HCT116 (cell line): ENCODE measurements at regions not wholly inside any gene's neighbourhood (a gene's known extent, or its start where the extent isn't known, plus 50 kb on each side); places are given as distances from the start of the nearest gene placed in this dataset.

ENCODE experiments used
- ATAC-seq: fragments of 200-7000 bp; cut with Tn5 transposase; 2 replicates; pipeline ENCODE4 v1.9.1; 2020; ENCODE audit warnings: mild to moderate bottlenecking, moderate library complexity
- BruUV-seq: library from RNA; stranded (reverse); fragments of 400-500 nt; replicated peaks from 2 replicates; lab custom pipeline; 2021; lab: Mats Ljungman, UMichigan
- CTCF ChIA-PET: fragments of 300-600 bp; sonication (Branson Sonifier 250); formaldehyde crosslinking; loops from one replicate; lab custom pipeline; 2021; ENCODE audit warnings: antibody characterized with exemption; lab: Charles Lee
- POLR2A ChIA-PET: fragments of 300-600, 350-600 bp; sonication (Branson Sonifier 250); formaldehyde crosslinking; loops from one replicate; lab custom pipeline; 2021; ENCODE audit warnings: antibody characterized with exemption; lab: Charles Lee
- RAD21 ChIA-PET, 2 experiments: fragments of 300-600 bp; sonication (Branson Sonifier 250); formaldehyde crosslinking; loops; one replicate each; lab custom pipeline; 2023; ENCODE audit warnings: low total read pairs in 2 of 2; ENCODE audit not compliant: uncharacterized antibody in 2 of 2, unreplicated experiment in 2 of 2, low non-redundant PET in 1 of 2; lab: Charles Lee
- DNase-seq: peaks from one replicate; pipeline ENCODE4 v3.0.0-alpha.2; 2010; ENCODE audit warnings: low read depth, low spot score
- H2AFZ ChIP-seq: fragments of 200-600 bp; shearing (Covaris generic), sonication (generic); 2 replicates; pipeline ENCODE4 v1.6.1; 2017; ENCODE audit warnings: low read depth, mixed run types, mixed read lengths, antibody characterized with exemption, low read length; ENCODE audit not compliant: poor library complexity, severe bottlenecking
- H3K27ac ChIP-seq: 2 replicates; pipeline ENCODE4 v1.5.1; 2012; ENCODE audit warnings: low read depth, low read length
- H3K27me3 ChIP-seq: fragments of 200-600 bp; sonication (generic); 2 replicates; pipeline ENCODE4 v1.6.1; 2016; ENCODE audit warnings: mixed run types, low read length, mixed read lengths; ENCODE audit not compliant: insufficient read depth
- H3K36me3 ChIP-seq, 2 experiments: fragments of 200-500 bp in 1 of 2; fragments of 200-600 bp in 1 of 2; sonication (Bioruptor generic) in 1 of 2; sonication (generic) in 1 of 2; 2 replicates each; pipeline versions ENCODE4 v1.5.1 to v1.6.1; 2014 to 2016; ENCODE audit warnings: low read length in 2 of 2, inconsistent platforms in 1 of 2, mixed read lengths in 1 of 2, mixed run types in 1 of 2; ENCODE audit not compliant: insufficient read depth in 2 of 2, control insufficient read depth in 1 of 2
- H3K4me1 ChIP-seq, 2 experiments: fragments of 200-600 bp in 1 of 2; sonication (generic) in 1 of 2; 2 replicates each; pipeline versions ENCODE4 v1.5.1 to v1.6.1; 2012 to 2017; ENCODE audit warnings: low read length in 2 of 2, inconsistent platforms in 1 of 2, mild to moderate bottlenecking in 1 of 2, mixed read lengths in 1 of 2, mixed run types in 1 of 2, moderate library complexity in 1 of 2; ENCODE audit not compliant: insufficient read depth in 2 of 2, control insufficient read depth in 1 of 2
- H3K4me2 ChIP-seq: fragments of 200-600 bp; sonication (generic); 2 replicates; pipeline ENCODE4 v1.6.1; 2017; ENCODE audit warnings: mixed run types, low read length, mixed read lengths
- H3K4me3 ChIP-seq, 2 experiments: fragments of 200-600 bp in 1 of 2; sonication (generic) in 1 of 2; replicated peaks in 1 of 2; 2 replicates each; pipeline ENCODE4 v1.5.1; 2011 to 2016; ENCODE audit warnings: low read length in 2 of 2, control low read depth in 1 of 2, low read depth in 1 of 2, mild to moderate bottlenecking in 1 of 2, mixed read lengths in 1 of 2, mixed run types in 1 of 2
- H3K79me2 ChIP-seq: fragments of 200-600 bp; sonication (generic); 2 replicates; pipeline ENCODE4 v1.6.1; 2017; ENCODE audit warnings: mild to moderate bottlenecking, mixed run types, low read length, moderate library complexity, mixed read lengths; ENCODE audit not compliant: insufficient read depth
- H3K9ac ChIP-seq: fragments of 200-600 bp; sonication (generic); 2 replicates; pipeline ENCODE4 v1.6.1; 2016; ENCODE audit warnings: low read length, mixed read lengths
- H3K9me2 ChIP-seq: fragments of 200-600 bp; sonication (generic), shearing (Covaris generic); 2 replicates; pipeline ENCODE4 v1.6.1; 2017; ENCODE audit warnings: mixed run types, mild to moderate bottlenecking, moderate library complexity; ENCODE audit not compliant: insufficient read depth
- H3K9me3 ChIP-seq, 2 experiments: fragments of 200-500 bp in 1 of 2; fragments of 200-600 bp in 1 of 2; sonication (Bioruptor generic) in 1 of 2; sonication (generic) in 1 of 2; 2 replicates each; pipeline ENCODE4 v1.6.1; 2014 to 2017; ENCODE audit warnings: low read length in 2 of 2, mixed read lengths in 2 of 2, inconsistent platforms in 1 of 2, low read depth in 1 of 2, mild to moderate bottlenecking in 1 of 2, mixed run types in 1 of 2, moderate library complexity in 1 of 2; ENCODE audit not compliant: control insufficient read depth in 1 of 2, insufficient read depth in 1 of 2
- H4K20me1 ChIP-seq: fragments of 200-600 bp; sonication (generic), shearing (Covaris generic); 2 replicates; pipeline ENCODE4 v1.6.1; 2017; ENCODE audit warnings: mixed run types, mild to moderate bottlenecking, moderate library complexity; ENCODE audit not compliant: insufficient read depth
- ELF1 ChIP-seq: IDR thresholded peaks from 2 replicates; pipeline ENCODE4 v1.6.1; 2012; ENCODE audit warnings: low read depth, borderline replicate concordance
- EZH2 ChIP-seq: fragments of 200-600 bp; sonication (generic); IDR thresholded peaks from 2 replicates; pipeline ENCODE4 v1.6.1; 2017; ENCODE audit warnings: antibody characterized with exemption, mixed run types
- RAD21 ChIP-seq: IDR thresholded peaks from 2 replicates; pipeline ENCODE4 v1.6.1; 2012; ENCODE audit warnings: low read depth, mild to moderate bottlenecking
- SRF ChIP-seq: IDR thresholded peaks from 2 replicates; pipeline ENCODE4 v1.6.1; 2012; ENCODE audit warnings: low read depth
- TCF7L2 ChIP-seq: IDR thresholded peaks from 2 replicates; pipeline ENCODE4 v1.7.0; 2011; ENCODE audit warnings: borderline replicate concordance, inconsistent platforms; ENCODE audit not compliant: insufficient read depth, insufficient read length; ENCODE audit errors: extremely low read depth
- YY1 ChIP-seq: IDR thresholded peaks from 2 replicates; pipeline ENCODE4 v1.6.1; 2011; ENCODE audit warnings: low read length, low read depth, moderate library complexity, mild to moderate bottlenecking; ENCODE audit not compliant: insufficient replicate concordance; ENCODE audit errors: extremely low read depth
- ZFX ChIP-seq: fragments of 450-650 bp; IDR thresholded peaks from 2 replicates; pipeline ENCODE4 v1.6.1; 2017
- intact Hi-C: fragments of 100-400 bp; cut with micrococcal nuclease; formaldehyde crosslinking; loops from 2 replicates; pipeline ENCODE4 v1.10.0; 2022
- TF ChIP-seq, protein P1 (sequence below): IDR thresholded peaks from 2 replicates; pipeline ENCODE4 v1.6.1; 2011; ENCODE audit warnings: mild to moderate bottlenecking, low read length, moderate library complexity; ENCODE audit not compliant: insufficient replicate concordance; ENCODE audit errors: extremely low read depth

DNA sequence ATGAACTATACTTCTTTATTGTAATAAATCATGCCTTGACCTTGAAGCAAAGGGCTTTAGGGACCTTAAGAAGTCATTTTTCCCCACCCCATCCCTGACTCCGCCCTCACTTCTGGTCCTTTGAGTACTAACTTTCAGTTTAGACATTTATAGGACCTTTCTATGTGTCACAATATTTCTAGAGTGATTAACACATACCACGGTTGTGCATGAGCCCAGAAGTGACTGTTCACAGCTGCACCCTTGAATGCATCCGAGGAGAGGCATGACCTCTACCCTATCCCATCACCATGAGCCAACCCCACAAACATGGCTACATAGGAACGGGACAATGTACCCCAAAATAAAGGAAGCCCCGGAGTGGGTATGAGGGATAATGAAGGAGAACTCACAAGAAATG, 160.3 kb downstream of the HSD17B3 start:
- Histone ChIP-seq H3K4me2 (no peak overlapping the region), H3K4me3 (no peak overlapping the region), H4K20me1 (no peaks in the 10 kb centered on the region), H3K27ac (no peak overlapping the region), H3K9me2 (no peaks in the 10 kb centered on the region), H3K27me3 (no peaks in the 10 kb centered on the region), H3K9ac (no peak overlapping the region), H3K36me3 (no peaks in the 10 kb centered on the region), H3K79me2 (no peaks in the 10 kb centered on the region), H3K4me1 (no peaks in the 10 kb centered on the region), H3K9me3 (no peaks in the 10 kb centered on the region), H2AFZ (no peak overlapping the region)
- POLR2A ChIA-PET: no interaction called here
- CTCF ChIA-PET: no interaction called here
- intact Hi-C loops: no loop called here
- TF ChIP-seq ELF1 (no peak), EZH2 (no peak), SRF (no peak), TCF7L2 (no peak), RAD21 (no peak), YY1 (no peak)
- TF ChIP-seq, protein P1, sequence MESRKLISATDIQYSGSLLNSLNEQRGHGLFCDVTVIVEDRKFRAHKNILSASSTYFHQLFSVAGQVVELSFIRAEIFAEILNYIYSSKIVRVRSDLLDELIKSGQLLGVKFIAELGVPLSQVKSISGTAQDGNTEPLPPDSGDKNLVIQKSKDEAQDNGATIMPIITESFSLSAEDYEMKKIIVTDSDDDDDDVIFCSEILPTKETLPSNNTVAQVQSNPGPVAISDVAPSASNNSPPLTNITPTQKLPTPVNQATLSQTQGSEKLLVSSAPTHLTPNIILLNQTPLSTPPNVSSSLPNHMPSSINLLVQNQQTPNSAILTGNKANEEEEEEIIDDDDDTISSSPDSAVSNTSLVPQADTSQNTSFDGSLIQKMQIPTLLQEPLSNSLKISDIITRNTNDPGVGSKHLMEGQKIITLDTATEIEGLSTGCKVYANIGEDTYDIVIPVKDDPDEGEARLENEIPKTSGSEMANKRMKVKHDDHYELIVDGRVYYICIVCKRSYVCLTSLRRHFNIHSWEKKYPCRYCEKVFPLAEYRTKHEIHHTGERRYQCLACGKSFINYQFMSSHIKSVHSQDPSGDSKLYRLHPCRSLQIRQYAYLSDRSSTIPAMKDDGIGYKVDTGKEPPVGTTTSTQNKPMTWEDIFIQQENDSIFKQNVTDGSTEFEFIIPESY: no peak
- ATAC-seq (no peak), DNase-seq (no peak)
- BruUV-seq: no TSS peak
- RAD21 ChIA-PET: no interaction called here

DNA sequence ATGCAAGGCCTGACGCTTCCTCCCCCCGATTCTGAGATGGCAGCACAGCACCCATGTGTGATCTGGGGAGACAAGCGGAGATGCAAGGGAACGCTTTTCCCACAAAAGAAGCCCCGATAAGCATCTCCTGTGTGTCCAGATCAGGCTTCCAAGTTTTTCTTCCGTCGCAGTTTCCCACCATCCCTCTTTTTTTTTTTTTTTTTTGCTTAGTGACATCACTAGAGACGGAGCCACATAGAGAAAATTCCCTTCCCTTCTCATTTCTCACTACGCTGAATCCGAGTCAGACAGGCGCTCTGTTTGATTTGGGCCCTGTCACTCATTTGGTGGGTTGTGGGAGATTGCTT, 160.9 kb downstream of the HSD17B3 start:
- ATAC-seq (no peak), DNase-seq (no peak)
- H3K4me2 ChIP-seq: no peak overlapping the region
- no peak overlapping the region for H3K4me3 ChIP-seq
- H2AFZ ChIP-seq: no peak overlapping the region
- TF ChIP-seq ZFX: no peak
- no peaks in the 10 kb centered on the region for H3K9me3 ChIP-seq
- no peaks in the 10 kb centered on the region for H3K4me1 ChIP-seq
- ChIA-PET CTCF (no interaction called here), RAD21 (no interaction called here), POLR2A (no interaction called here)
- no peaks in the 10 kb centered on the region for H4K20me1 ChIP-seq
- no TSS peak for BruUV-seq
- H3K79me2 ChIP-seq: no peaks in the 10 kb centered on the region
- intact Hi-C loops: no loop called here
- no peaks in the 10 kb centered on the region for H3K9me2 ChIP-seq
- no peaks in the 10 kb centered on the region for H3K27me3 ChIP-seq
- no peaks in the 10 kb centered on the region for H3K36me3 ChIP-seq
- H3K9ac ChIP-seq: no peak overlapping the region
- H3K27ac ChIP-seq: no peak overlapping the region
